ENCODE measurements at regions not wholly inside any gene's neighbourhood (a gene's known extent, or its start where the extent isn't known, plus 50 kb on each side); places are given as distances from the start of the nearest gene placed in this dataset.

- FAIRE-seq, result no peak
- Histone ChIP-seq H3K9me3 (replicated peaks; ENCODE audit: control insufficient read depth, insufficient read depth, low read depth, low read length) (no peaks in the 10 kb centered on the region), H3K9me1 (ENCODE audit: control insufficient read depth, insufficient read depth, low read length) (no peaks in the 10 kb centered on the region), H3K4me2 (ENCODE audit: insufficient read depth, low read length) (no peak overlapping the region), H3K36me3 (ENCODE audit: control insufficient read depth, insufficient read depth, low read length) (no peaks in the 10 kb centered on the region), H3K79me2 (ENCODE audit: control insufficient read depth, insufficient read depth, low read length) (no peaks in the 10 kb centered on the region), H3K27ac (ENCODE audit: extremely low read depth, low read depth, low read length) (no peak overlapping the region), H3K4me1 (replicated peaks in 1 of 2; ENCODE audit: control insufficient read depth in 2 of 2, insufficient read depth in 2 of 2, low read length in 2 of 2) (no peaks in the 10 kb centered on the region), H4K20me1 (replicated peaks; ENCODE audit: control insufficient read depth, insufficient read depth, low read length) (no peaks in the 10 kb centered on the region), H2AFZ (ENCODE audit: low read depth, low read length) (no peak overlapping the region), H3K4me3 (no peak overlapping the region), H3K27me3 (ENCODE audit: control insufficient read depth in 2 of 2, insufficient read depth in 2 of 2, low read length in 2 of 2) (no peaks in the 10 kb centered on the region), H3K9ac (ENCODE audit: insufficient read depth in 1 of 2, low read depth in 2 of 2, low read length in 2 of 2) (no peak overlapping the region)
- ATAC-seq, result no peak
- intact Hi-C loops (cut with micrococcal nuclease), result loop anchor here (10.0 kb wide), 1 partner anchor 236 kb away; no protein-coding TSS in a partner anchor
- 11% methylated on average over 1 of the region's 1 CpG for WGBS (ENCODE audit: insufficient coverage, low coverage, missing lambda C conversion rate)
- TF ChIP-seq ZNF41 (CRISPR knock-in tag; conservative IDR thresholded peaks at IDR 0.05) (no peak), ARHGAP35 (IDR thresholded peaks at IDR 0.05; ENCODE audit: partially characterized antibody) (no peak), PATZ1 (CRISPR knock-in tag; IDR thresholded peaks at IDR 0.05; ENCODE audit: borderline replicate concordance) (no peak), HDAC8 (tag; IDR thresholded peaks at IDR 0.05) (no peak), MCM3 (IDR thresholded peaks at IDR 0.05) (no peak), HES1 (IDR thresholded peaks at IDR 0.05; ENCODE audit: low read depth) (no peak), DMBX1 (CRISPR knock-in tag; IDR thresholded peaks at IDR 0.05; ENCODE audit: borderline replicate concordance) (no peak), NELFE (IDR thresholded peaks at IDR 0.05; ENCODE audit: insufficient read depth, insufficient read length) (no peak), ATF3 (IDR thresholded peaks at IDR 0.05) (no peak), ATF3 (CRISPR knock-in tag; conservative IDR thresholded peaks at IDR 0.05) (no peak), THRA (IDR thresholded peaks at IDR 0.05) (no peak), CAMTA2 (CRISPR knock-in tag; conservative IDR thresholded peaks at IDR 0.05) (no peak), IRF2 (CRISPR knock-in tag; IDR thresholded peaks at IDR 0.05) (no peak), ZNF584 (CRISPR knock-in tag; IDR thresholded peaks at IDR 0.05; ENCODE audit: low read depth) (no peak), THRAP3 (IDR thresholded peaks at IDR 0.05; ENCODE audit: borderline replicate concordance) (no peak), MEF2D (tag; conservative IDR thresholded peaks at IDR 0.05; ENCODE audit: low read depth) (no peak), CCNT2 (IDR thresholded peaks at IDR 0.05; ENCODE audit: borderline replicate concordance, extremely low read depth, insufficient read length, low read depth, low read length) (no peak), HNRNPK (IDR thresholded peaks at IDR 0.05; ENCODE audit: low read depth, low read length, poor library complexity, severe bottlenecking) (no peak)
- TF ChIP-seq, protein P1, sequence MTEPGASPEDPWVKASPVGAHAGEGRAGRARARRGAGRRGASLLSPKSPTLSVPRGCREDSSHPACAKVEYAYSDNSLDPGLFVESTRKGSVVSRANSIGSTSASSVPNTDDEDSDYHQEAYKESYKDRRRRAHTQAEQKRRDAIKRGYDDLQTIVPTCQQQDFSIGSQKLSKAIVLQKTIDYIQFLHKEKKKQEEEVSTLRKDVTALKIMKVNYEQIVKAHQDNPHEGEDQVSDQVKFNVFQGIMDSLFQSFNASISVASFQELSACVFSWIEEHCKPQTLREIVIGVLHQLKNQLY (CRISPR knock-in tag; conservative IDR thresholded peaks at IDR 0.05), result no peak
- ChIA-PET POLR2A (no interaction called here), CTCF (ENCODE audit: low intra/inter-chr PET ratio) (no interaction called here)
- in situ Hi-C loops (cut with MboI), result no loop called here
- no peak for DNase-seq (ENCODE audit: extremely low read depth in 1 of 4, low spot score in 3 of 4)
- BruUV-seq (replicated peaks), result no TSS peak
Observed at GRCh38 chr3:69438476-69438875, 52.6 kb upstream of the FRMD4B start.
